Ishikawa (cell line): ENCODE measurements at regions not wholly inside any gene's neighbourhood (a gene's known extent, or its start where the extent isn't known, plus 50 kb on each side); places are given as distances from the start of the nearest gene placed in this dataset.

Source experiments
- CREB1 ChIP-seq: IDR thresholded peaks from 2 replicates; pipeline ENCODE4 v1.6.1; 2012; ENCODE audit warnings: low read depth
- EP300 ChIP-seq: IDR thresholded peaks from 2 replicates; pipeline ENCODE4 v1.6.1; 2012; ENCODE audit warnings: borderline replicate concordance
- TAF1 ChIP-seq: IDR thresholded peaks from 2 replicates; pipeline ENCODE4 v1.6.1; 2012; ENCODE audit warnings: low read depth, mild to moderate bottlenecking
- YY1 ChIP-seq: IDR thresholded peaks from 2 replicates; pipeline ENCODE4 v1.6.1; 2012; ENCODE audit warnings: low read depth
- TF ChIP-seq, protein P1 (sequence below): IDR thresholded peaks from 2 replicates; pipeline ENCODE4 v1.6.1; 2012

DNA sequence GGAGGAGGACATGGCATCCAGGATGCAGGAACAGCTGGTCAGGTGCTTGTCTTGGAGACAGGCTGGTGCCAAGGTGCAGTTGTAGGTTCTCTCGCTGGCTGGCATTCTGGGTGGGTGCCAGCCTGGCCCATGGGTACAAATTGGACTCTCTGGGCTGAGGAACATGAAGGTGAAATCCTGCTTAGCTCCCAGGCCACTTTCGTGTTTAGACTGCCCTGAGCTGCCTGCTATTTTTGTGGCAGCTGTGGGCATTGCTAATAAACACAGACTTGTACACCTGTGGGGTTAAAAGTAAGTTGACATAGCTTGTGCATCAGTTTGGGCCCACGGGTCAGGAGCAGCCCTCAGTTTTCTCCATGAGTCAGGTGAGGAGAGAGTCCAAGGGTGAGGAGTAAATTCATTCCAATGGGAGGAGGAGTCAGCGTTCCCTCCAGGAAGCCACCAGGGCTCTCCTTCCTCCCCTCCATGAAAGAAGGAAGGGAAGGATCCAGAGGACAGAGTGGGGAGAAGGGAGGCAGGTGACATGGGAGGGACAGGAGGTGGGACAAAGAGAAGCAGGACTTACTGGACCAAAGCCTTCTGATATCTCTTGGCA, 380.0 kb downstream of the GLRX3 start:
- TF ChIP-seq CREB1 = no peak
- no peak for TF ChIP-seq EP300
- TF ChIP-seq, protein P1, sequence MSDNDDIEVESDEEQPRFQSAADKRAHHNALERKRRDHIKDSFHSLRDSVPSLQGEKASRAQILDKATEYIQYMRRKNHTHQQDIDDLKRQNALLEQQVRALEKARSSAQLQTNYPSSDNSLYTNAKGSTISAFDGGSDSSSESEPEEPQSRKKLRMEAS = no peak
- TF ChIP-seq YY1 = no peak
- TF ChIP-seq TAF1 = no peak
